ENCODE measurements at regions not wholly inside any gene's neighbourhood (a gene's known extent, or its start where the extent isn't known, plus 50 kb on each side); places are given as distances from the start of the nearest gene placed in this dataset.

- TF ChIP-seq EZH2phosphoT487 (IDR thresholded peaks at IDR 0.05; ENCODE audit: low read length) (no peak), CTCF (IDR thresholded peaks at IDR 0.05; ENCODE audit: low read length) (peak; percentile 25; the same call in 1 of the 2 replicates), EZH2 (optimal IDR thresholded peaks at IDR 0.05; ENCODE audit: low read depth, low read length) (no peak)
Measured at GRCh38 chr18:64244571-64244970, 95.7 kb upstream of the LINC00305 start.

Data from MM.1S (cell line).